Activated CD4-positive, alpha-beta T cell treated with anti-CD3 and anti-CD28 coated beads, Interleukin-2, Interleukin-6, amounts not matched to agents 100 ng/mL and 50 ng/mL, durations not matched to agents 16 hours and 8 hours (primary cell): ENCODE measurements at regions not wholly inside any gene's neighbourhood (a gene's known extent, or its start where the extent isn't known, plus 50 kb on each side); places are given as distances from the start of the nearest gene placed in this dataset.
"Not testable (repeated sequence)": the region's sequence is repeated elsewhere in the genome, so short reads cannot be mapped to it uniquely, and the experiment has no call there.

Experiments used
- DNase-seq: peaks from one replicate; pipeline ENCODE4 v3.0.0-alpha.2; 2020

DNA sequence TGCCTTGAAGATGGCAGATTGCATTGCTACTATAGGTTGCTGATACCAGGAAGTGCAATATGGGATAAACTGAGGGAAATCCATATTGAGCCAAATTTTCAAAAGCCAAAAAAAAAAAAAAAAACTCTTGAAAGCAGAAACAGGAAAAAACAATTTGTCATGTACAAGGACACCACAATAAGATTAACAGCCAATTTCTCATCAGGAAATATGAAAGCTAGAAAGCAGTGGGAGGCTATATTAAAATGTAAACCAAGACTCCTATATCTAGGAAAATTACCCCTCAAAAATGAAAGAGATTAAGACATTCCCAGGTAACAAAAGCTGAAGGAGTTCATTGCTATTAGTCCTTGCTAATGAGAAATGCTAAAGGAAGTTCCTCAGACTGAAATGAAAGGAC, 462.8 kb upstream of the DPH6 start:
- no peak for DNase-seq

DNA sequence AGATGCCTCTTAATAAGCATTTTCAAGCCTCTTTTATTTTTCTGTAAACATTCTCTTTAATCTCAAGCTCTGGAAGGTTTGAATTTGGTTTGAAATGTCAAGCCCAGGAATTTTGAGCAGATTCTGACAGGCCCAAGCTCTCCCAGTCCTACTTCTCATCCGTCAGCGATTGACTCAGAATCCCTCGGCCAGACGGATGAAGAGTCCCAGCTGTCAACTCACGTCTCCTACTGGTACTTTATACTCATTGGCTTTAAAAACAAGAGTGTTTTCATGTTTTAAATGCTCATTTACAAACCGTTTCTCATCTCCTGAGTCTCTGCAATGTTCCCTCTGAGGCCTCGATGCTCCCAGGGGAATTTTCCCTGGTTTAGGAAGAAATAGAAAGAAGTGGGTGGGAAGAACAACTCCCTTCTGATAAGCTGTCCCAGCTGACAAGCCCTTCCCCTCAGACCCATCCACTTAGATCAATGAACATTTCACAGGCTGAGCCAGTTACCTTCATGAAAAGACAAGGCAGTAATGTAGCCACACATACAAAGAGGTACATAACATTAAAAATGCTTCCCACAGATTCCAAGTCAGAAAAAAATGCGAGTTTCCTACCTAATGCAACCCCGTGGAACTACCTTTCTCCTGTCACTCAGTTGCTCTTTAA, 478.2 kb upstream of the DPH6 start:
- DNase-seq, result no peak

DNA sequence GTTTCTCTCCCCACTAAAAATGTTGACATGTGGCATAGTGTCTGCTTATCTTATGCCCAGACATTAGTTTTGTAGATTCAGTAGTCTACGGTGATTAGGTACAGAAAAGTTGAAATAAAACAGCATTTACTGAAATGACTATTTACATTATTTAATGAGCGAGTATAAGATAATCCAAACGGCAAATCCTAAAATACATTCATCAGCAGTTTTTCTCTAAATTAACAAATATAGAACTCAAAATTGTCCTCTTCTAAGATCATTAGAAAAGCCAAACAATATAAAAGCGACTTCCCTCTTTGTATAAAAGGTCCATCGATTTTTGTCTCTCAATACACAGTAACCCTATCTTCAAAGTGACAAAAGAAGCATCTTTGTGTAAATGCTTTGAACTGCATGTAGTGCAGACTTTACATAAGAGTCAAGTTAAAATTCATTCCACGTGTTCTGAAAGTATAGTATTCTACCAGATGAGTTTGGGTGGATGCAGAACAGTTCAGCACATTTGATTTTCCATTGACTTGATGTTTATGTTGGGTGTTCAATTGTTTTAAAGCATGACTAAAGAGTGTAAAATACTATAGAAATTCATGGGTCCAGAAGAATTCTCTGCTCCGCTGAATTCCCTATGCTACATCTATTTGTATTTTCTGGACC, 480.8 kb upstream of the DPH6 start:
- no peak for DNase-seq

DNA sequence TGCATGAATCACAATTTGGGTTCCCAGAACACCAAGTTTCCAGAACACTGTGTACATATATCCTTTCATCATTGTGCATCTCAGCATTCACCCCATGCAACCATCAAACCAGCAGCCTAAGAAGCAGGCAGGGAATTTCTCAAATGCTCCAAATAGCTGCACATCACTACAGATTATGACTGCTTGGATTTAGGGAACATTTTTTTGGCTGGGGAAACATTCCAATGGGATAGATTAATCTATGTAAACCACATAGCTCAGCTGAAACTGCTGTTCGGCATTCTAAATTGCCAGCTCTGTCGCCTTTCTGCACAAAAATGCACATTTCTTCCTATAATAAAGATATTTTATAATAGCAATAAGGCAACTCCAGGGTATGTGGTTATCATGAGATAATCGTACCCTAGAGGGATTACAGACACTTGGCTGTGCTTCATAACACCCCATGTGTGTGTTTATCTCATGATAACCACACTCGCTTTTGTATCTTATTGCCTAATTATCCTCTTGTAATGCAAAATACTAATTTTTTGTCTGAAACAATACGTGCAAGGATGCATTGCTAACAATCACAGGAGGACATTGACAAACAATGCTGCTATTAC, 483.7 kb upstream of the DPH6 start:
- no peak for DNase-seq

DNA sequence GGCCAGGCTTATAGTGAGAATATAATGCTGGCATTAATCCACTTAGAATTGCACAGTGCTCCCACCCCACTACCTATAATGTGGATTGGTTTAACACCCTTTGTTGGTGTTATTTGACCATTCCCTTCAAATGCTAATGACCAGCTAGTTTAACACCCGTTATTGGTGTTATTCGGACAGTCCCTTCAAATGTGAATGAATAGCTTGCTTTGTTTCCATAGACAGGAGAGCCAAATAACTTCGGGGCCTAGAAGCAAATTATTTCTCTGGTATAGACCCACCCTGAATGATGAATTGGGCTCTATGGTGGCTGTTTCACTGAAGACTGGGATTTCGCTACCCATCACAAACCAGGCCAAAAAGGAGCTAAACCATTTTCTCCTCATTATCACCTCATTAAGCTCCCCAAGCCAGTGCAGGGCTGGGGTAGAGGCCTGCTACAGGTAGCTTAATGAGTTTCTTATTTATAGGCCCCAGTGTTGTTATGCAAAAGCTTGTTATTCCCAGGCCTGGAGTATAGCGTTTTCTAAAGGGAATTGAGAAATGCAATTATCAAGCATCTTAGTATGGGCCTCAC, 494.1 kb upstream of the DPH6 start:
- no peak for DNase-seq

DNA sequence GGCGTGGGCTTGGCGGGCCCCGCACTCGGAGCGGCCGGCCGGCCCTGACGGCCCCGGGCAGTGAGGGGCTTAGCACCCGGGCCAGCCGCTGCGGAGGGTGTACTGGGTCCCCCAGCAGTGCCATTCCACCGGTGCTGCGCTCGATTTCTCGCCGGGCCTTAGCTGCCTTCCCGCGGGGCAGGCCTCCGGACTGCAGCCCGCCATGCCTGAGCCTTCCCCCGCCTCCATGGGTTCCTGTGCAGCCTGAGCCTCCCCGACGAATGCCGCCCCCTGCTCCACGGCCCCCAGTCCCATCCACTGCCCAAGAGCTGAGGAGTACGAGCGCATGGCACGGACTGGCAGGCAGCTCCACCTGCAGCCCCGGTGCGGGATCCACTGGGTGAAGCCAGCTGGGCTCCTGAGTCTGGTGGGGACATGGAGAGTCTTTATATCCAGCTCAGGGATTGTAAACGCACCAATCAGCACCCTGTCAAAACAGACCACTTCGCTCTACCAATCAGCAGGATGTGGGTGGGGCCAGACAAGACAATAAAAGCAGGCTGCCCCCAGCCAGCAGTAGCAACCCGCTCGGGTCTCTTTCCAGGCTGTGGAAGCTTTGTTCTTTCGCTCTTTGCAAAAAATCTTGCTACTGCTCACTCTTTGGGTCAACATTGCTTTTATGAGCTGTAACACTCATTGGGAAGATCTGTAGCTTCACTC, 501.2 kb upstream of the DPH6 start:
- DNase-seq, result not testable (repeated sequence)

DNA sequence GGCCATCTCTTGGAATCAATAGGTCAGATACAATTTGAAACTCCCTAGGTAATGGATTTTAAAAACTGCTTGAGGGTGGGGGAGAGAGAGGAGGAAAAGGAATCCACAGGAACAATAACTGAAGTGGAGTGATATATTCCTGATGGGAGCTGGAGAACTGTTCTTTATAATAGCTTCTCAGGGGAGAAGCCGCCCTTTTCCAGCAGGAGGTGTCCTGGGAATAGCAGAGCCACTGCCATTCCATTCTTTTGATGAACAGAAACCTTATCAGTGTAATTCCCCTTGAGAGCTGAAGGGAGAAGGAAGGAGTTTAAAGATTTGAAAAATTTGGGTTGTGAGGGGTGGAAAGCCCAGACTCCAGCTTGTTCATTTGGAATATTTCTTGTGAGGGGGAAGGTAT, 504.9 kb upstream of the DPH6 start:
- DNase-seq, result no peak

DNA sequence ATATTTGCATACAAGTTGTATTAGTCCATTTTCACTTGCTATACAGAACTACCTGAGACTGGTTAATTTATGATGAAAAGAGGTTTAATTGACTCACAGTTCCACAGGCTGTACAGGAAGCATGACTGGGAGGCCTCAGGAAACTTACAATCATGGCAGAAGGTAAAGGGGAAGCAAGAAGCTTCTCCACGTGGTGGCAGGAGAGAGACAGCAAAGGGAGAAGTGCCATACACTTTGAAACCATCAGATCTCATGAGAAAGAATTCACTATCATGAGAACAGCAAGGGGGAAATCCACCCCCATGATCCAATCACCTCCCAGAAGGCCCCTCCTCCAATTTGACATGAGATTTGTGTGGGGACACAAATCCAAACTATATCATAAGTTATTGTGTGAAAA, 506.7 kb upstream of the DPH6 start:
- not testable (repeated sequence) for DNase-seq

DNA sequence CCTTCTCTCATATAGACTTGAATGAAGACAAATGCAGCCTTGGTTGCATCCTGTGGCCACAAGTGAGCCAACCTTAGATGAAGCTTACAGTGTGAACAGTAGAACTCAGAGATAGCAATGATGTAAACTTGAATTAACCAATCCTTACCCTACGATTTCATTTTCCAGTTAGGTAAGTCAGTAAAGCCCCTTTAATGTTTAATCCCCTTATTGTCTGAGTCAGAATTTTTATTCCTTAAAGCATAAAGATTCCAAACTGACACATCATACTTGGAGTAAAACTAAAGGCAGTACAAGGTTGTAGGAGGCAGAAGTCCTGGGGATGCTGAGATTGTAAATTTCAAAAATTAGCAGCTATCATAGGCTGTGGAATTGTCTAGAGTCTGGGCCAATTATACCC, 507.8 kb upstream of the DPH6 start:
- DNase-seq, result no peak

DNA sequence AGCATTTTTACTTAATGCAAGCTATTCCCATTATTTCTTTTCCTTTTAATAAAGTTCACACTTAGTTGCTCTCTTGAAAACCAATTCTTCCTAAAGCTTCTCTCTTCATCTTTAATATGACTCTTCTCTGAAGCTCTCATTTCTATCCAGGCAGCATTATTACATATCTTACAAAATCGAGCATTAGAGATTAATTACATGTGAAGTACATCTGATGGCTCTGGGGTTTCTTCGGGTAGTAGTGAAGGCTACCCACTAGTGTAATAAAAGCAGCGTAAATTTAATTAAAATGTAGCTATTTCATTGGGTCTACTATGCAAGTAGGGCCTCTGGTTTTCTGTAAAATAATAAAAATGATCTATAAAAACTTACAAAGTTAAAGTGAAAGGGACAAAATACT, 513.6 kb upstream of the DPH6 start:
- DNase-seq, result no peak

DNA sequence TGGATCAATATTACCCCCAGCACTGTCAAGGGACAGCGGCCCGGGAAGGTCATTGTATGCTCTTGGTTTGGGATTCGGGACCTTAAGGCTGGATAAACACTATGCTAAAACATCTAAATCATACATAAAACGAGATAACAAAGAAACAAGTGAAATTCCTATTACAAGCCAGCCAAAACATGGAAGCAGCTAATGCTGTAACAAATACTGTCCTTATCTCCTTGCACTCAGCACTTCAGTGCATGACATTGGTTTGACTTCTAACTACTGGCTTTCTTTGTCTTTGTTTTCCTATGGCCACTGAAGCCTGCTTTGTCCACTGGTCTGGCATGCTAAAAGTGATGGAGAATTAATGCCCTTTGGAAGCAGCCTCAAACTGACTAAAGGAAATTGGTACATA, 516.4 kb upstream of the DPH6 start:
- no peak for DNase-seq

DNA sequence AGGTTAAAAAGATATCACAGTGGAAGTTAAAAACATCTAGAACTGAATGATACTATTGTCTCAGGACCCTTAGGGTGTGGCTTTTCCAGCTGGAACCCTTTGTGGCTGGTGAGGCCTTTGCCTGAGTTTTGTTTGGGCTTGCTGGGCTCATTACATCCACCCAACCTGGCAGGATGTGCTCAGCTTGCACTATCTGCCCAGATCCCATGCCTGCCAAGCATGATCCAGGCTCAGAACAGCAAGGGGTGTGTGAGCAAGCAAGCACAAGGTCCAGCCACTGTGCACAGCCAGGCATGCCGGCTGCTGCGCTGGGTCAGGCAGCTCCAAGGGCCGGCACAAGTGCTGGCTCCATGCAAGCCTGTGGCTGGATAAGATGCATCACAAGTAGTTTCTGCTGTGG, 512.7 kb upstream of the CDIN1 start:
- no peak for DNase-seq

DNA sequence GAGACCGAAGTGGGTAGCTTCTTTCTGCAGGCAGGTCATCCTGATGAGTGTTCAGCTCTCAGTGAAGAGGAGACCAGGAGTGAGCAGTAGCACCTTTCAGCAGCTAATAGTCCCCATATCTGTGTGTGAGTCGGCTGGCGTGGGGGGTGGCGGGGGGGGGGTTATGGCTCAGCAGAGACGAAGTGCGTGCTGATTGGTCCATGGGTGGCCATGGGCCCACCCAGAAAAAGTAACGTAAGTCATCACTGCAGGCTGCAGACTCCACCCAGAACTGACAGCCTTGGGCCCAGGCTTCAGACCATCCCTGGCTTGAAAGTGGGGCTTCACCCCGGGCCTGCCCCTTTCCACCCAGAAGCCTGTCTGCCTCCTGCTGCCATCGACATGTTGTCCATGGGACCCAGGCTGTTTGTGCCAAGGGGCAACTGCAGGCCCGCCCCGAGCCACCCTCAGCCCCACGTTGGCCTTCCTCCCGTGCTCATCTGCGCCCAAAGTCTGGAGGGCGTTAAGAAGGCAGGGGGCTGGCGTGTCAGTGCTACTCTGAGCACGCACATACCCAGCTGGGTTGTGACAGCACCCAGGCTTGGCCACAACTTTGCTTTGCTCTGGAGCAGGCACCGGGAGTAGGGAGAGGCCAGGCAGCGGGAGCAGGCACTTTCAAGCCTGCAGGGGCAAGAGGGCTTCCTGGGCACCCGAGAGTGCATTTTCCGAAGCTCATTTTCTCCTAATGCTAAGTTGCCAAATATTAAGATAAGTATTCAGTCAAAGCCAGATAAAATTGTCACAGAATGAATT, 511.7 kb upstream of the CDIN1 start:
- DNase-seq, result no peak

DNA sequence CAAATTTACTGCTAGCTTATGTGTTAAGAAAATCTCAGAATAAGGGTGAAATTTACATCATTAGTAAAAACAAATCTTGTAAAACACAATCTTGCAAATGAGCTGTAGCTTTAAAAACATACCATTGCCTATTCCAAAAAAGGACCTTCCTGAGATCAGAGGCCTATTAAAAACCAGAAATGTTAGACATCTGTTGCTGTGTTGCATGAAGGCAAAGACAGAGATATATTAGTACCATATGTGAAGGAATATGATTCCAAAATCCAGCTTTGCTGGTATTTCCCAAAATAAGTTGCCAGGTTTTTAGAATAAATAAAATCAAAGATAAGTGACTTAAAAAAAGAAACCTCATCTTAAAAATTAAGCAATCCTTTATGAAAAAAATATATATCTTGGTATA, 504.1 kb upstream of the CDIN1 start:
- DNase-seq, result no peak

DNA sequence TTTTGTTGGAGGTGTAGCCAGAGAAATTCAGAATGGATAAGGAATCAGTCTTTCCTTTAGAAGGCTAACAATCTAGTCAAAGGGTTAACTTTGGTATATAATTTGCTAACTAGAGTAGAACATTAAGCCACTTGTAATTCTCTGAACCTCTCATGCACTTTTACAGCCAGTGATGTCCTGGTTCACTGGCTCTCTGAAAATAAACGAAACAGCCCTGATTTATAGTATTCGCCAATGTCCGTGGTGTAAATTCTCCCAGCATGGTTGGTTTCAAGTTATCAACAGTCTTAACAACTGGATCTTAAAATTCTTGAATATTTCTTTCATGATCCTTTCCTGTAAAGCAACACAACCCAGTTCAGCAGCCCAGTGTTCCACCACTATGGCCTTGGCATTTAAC, 500.4 kb upstream of the CDIN1 start:
- no peak for DNase-seq

DNA sequence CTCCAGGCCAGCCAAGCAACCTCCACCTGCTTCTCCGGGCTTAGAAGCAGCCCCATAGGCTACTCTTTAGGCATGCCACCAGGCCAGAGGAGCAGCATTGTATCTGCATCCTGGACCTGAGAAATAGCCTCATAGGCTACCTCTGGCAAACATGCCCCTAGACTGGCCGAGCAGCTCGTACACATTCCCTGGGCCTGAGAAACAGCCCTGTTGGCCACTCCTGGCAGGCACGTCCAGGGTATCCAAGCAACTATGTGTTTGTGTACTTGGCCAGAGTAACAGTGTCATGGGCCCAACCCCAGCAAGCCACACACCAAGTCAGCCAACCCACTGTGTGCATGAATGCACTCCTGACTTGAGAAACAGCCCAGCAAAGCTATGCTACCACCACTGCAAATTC, 498.7 kb upstream of the CDIN1 start:
- DNase-seq, result no peak

DNA sequence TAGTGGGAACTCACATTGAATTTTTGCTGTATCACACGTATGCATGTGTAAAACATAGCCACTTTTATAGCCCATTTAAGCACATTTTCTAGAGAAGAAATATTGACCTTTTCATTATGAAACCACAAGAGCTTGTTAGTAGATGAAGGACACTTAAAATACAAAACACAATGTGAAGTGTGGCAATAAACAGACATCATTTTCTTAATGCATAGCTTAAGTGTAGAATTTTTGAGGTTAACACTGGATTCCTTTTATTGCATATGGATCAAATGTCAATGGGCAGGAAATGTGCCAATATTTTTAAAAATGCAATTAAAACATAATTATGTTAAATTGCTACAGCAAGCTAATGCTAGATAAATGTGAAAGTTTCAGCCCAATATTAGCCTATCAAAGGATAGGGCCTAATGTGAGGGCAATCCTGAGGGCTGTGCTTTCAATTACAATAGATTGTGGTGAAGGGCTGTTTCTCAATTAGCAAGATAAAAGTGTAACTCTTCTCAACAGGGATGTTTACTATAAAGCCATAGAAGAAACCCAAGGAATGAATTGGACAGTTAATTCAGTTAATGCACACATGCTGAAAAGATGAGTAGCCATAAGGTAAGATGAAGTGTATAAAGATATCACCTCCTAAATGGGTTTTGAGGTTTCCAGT, 489.0 kb upstream of the CDIN1 start:
- DNase-seq, result no peak

DNA sequence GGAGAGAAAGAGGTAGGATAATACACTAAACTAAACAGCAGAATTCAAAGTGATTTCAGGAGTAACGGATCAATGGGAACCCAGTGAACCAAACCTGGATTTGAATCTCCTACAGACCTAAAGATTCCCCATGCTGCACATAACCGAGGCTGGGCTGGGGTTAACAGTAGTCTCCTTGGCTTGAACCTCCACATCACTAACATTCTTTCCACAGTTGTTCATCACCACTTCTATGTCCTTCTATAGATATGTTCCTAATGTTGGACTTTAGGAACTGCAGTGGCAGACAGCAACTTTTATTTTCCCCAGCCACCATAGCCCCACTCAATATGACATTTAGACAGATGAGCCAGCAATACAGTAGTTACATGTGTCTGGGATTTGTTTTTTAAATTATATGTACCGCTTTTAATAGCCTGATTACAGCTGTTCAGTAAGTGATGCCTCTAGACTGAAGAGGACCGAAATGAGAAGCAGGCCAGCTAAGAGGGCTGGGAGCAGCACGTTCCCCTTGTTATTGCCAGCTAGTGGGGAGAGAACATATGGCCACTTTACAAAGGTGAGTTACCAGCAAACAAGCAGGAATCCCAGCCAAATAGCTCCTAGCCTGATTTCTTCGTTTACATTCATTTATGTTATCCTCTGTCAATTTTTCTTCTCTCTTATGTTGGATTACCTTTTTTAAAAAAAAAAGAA, 472.6 kb upstream of the CDIN1 start:
- DNase-seq, result no peak

DNA sequence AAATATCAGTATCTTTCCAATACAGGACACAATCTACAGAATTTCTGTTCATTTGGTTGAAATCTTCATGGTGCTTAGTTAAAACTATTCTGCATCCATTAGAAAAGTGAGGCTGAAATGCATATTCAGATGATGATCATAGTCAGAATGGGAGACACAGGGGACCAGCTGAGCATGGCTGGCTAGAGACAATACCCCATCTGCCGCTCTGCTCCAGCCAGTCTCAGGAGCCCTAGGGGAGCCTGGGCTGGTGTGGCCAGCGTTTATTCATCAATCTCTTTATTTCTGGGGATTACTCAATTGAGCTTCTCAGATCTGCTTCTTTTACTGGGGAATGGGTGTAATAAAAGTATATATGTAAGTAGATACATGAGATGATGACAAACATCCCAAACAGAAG, 470.9 kb upstream of the CDIN1 start:
- no peak for DNase-seq

DNA sequence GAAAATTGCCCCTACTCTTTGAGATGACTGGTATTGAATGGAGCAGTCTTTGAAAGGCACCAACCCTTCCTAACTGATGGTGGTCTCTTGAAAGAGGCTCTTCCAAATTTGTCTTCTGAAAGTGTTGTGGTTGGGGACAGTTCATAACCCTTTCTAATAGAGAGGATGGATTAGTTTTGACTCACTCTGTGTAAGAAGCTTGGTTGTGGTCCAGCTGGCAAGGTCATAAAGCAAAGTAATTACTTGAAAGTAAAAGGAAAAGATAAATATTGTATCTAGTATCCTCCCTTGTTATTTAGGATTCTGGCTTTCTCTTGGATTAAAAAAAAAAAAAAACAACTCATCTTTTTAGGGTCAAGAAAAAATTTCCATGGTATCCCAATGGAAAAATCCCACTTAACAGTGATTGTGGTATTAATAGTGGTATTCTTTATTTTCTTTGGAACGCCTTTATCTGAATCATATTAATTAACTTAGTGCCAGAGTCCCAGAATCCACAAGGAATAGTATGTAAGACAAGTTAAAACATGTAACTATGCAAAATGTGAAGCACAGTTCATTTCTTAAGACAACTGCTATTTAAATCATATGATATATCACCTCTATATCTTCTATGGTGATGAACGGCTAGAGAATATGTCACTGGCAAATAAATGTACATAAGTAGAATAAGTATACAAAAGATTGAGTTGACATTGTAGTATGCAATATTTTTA, 469.3 kb upstream of the CDIN1 start:
- DNase-seq, result no peak

DNA sequence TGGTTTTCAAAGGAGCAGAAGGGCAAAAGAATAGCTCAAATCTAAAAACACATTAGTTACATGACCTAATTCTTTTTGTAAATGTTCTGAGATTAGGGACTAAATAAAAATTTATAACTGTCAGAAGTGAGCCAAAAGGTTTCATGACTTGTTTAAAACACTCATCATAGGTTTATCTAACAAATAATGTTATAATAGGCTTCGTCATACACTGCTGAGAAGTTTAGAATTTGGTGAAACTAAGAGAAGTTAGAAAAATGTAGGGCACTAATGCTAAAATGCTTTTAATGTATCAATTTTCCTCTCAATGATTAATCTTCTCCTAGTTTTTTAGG, 468.8 kb upstream of the CDIN1 start:
- DNase-seq, result no peak
